ENCODE measurements at regions not wholly inside any gene's neighbourhood (a gene's known extent, or its start where the extent isn't known, plus 50 kb on each side); places are given as distances from the start of the nearest gene placed in this dataset.
"Not testable (repeated sequence)": the region's sequence is repeated elsewhere in the genome, so short reads cannot be mapped to it uniquely, and the experiment has no call there.

- H3K27ac ChIP-seq = no peak overlapping the region
- 90 to 97% (median 93%) methylated on average over 5 of the region's 5 CpGs for WGBS, 5 donors
- H3K4me1 ChIP-seq = peaks cover 0 to 8% (median 0%) of the 10 kb centered on the region in 6 donors
- peaks cover 0 to 36% (median 22%) of the 10 kb centered on the region in 8 donors for H3K9me3 ChIP-seq
- H3K4me3 ChIP-seq = no peak overlapping the region
- H3K27me3 ChIP-seq (replicated peaks in 1 of 7) = peaks cover 0 to 26% (median 0%) of the 10 kb centered on the region in 7 donors
- intact Hi-C loops (cut with DNase I; ENCODE audit: low total_unique reads) = no loop called here
- TF ChIP-seq POLR2AphosphoS5 (IDR thresholded peaks at IDR 0.05) (no peak), POLR2A (IDR thresholded peaks at IDR 0.05) (no peak), CTCF (IDR thresholded peaks at IDR 0.05 in 8 of 11, conservative IDR thresholded peaks at IDR 0.05 in 3 of 11) (no peak)
- no peaks in the 10 kb centered on the region for H3K36me3 ChIP-seq
- DNase-seq = no peak
These were observed 63.6 kb upstream of the AGR3 start for GRCh38 chr7:16945372-16945771.

- H3K36me3 ChIP-seq; DNase-seq; H3K4me3 ChIP-seq; H3K27ac ChIP-seq; H3K4me1 ChIP-seq; intact Hi-C loops (cut with DNase I; ENCODE audit: low total_unique reads): not testable (repeated sequence)
- WGBS, 5 donors = 87 to 94% (median 91%) methylated on average over 4 of the region's 4 CpGs
- Histone ChIP-seq H3K27me3 (replicated peaks in 1 of 7) (peaks cover 0 to 15% (median 0%) of the 10 kb centered on the region in 7 donors), H3K9me3 (peaks cover 0 to 36% (median 22%) of the 10 kb centered on the region in 8 donors)
These were observed 66.3 kb upstream of the AGR3 start for GRCh38 chr7:16948110-16948509.

- TF ChIP-seq POLR2AphosphoS5 (IDR thresholded peaks at IDR 0.05) = no peak
- TF ChIP-seq POLR2A (IDR thresholded peaks at IDR 0.05) = no peak
- no peak for TF ChIP-seq CTCF (IDR thresholded peaks at IDR 0.05 in 8 of 11, conservative IDR thresholded peaks at IDR 0.05 in 3 of 11)
- intact Hi-C loops (cut with DNase I; ENCODE audit: low total_unique reads) = no loop called here
- H3K36me3 ChIP-seq = no peaks in the 10 kb centered on the region
- H3K27ac ChIP-seq = no peak overlapping the region
- H3K9me3 ChIP-seq = peaks cover 0 to 31% (median 22%) of the 10 kb centered on the region in 8 donors
- no peak overlapping the region for H3K4me3 ChIP-seq
- no peak for DNase-seq
- H3K27me3 ChIP-seq (replicated peaks in 1 of 7) = peaks cover 0 to 7% (median 0%) of the 10 kb centered on the region in 7 donors
- WGBS, 5 donors = 75 to 94% (median 86%) methylated on average over 3 of the region's 3 CpGs
- no peaks in the 10 kb centered on the region for H3K4me1 ChIP-seq
These were observed 69.8 kb upstream of the AGR3 start for GRCh38 chr7:16951483-16952080.

- Histone ChIP-seq H3K4me3 (no peak overlapping the region), H3K4me1 (no peaks in the 10 kb centered on the region), H3K27ac (no peak overlapping the region), H3K9me3 (peaks cover 0 to 12% (median under 1%) of the 10 kb centered on the region in 8 donors), H3K27me3 (replicated peaks in 1 of 7) (peaks cover 0 to 7% (median 0%) of the 10 kb centered on the region in 7 donors), H3K36me3 (no peaks in the 10 kb centered on the region)
- TF ChIP-seq POLR2A (IDR thresholded peaks at IDR 0.05) = no peak
- DNase-seq = no peak
- intact Hi-C loops (cut with DNase I; ENCODE audit: low total_unique reads) = no loop called here
- WGBS, 5 donors = 64 to 78% (median 71%) methylated on average over 3 of the region's 3 CpGs
These were observed 72.5 kb upstream of the AGR3 start for GRCh38 chr7:16954321-16954720.

GRCh38 chr7:16958724-16959123 is 76.9 kb upstream of the AGR3 start:
- Histone ChIP-seq H3K9me3 (peaks cover 0 to 7% (median 0%) of the 10 kb centered on the region in 8 donors), H3K36me3 (no peaks in the 10 kb centered on the region), H3K27me3 (replicated peaks in 1 of 7) (peaks cover 0 to 7% (median 0%) of the 10 kb centered on the region in 7 donors), H3K4me1 (no peaks in the 10 kb centered on the region), H3K4me3 (no peak overlapping the region), H3K27ac (no peak overlapping the region)
- no peak for DNase-seq
- 86 to 95% (median 89%) methylated on average over 1 of the region's 1 CpG for WGBS, 5 donors
- intact Hi-C loops (cut with DNase I; ENCODE audit: low total_unique reads) = no loop called here
- TF ChIP-seq POLR2AphosphoS5 (IDR thresholded peaks at IDR 0.05) (no peak), POLR2A (IDR thresholded peaks at IDR 0.05) (no peak), CTCF (IDR thresholded peaks at IDR 0.05 in 8 of 11, conservative IDR thresholded peaks at IDR 0.05 in 3 of 11) (no peak)

All from spleen (tissue), 11 donors.